ENCODE measurements at regions not wholly inside any gene's neighbourhood (a gene's known extent, or its start where the extent isn't known, plus 50 kb on each side); places are given as distances from the start of the nearest gene placed in this dataset.

DNA sequence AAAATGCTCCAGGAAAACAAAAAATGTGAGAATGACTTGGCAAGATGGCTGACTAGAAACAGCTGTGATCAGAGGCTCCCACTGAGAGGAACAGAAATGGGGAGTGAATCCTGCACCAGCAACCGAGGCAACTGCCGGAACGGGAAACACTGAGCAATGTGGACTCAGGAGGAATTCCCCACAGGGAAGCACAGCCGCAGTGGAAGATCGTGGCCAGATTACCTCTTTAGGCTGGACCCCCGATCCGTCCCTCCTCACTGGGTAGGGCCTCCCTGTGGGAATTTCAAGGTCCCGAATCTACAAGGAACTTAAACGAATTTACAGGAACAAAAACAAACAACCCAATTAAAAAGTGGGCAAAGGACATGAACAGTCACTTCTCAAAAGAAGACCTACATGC lies 385.2 kb upstream of the MCTP2 start:
- CTCF ChIA-PET: no interaction called here
- H3K4me1 Mint-ChIP-seq: peaks cover 12% of the 10 kb centered on the region
- no peak for ATAC-seq
- H3K36me3 Mint-ChIP-seq: no peaks in the 10 kb centered on the region
- no peaks in the 10 kb centered on the region; the same call in 1 of the 2 replicates for H3K27me3 Mint-ChIP-seq (ENCODE audit: low read depth)
- POLR2A ChIA-PET: interaction anchor here (0.6 kb wide), 1 partner anchor 84 kb away, joined by 5 read pairs; no protein-coding TSS in a partner anchor
- no peak for TF ChIP-seq ZBTB21 (CRISPR knock-in tag; IDR thresholded peaks at IDR 0.05; ENCODE audit: borderline replicate concordance)
- TF ChIP-seq SOX15 (CRISPR knock-in tag; IDR thresholded peaks at IDR 0.05): no peak
- TF ChIP-seq ZNF396 (CRISPR knock-in tag; IDR thresholded peaks at IDR 0.05; ENCODE audit: borderline replicate concordance): no peak
- no peak for TF ChIP-seq JUN (CRISPR knock-in tag; IDR thresholded peaks at IDR 0.05)
- no peak for TF ChIP-seq KAT7 (CRISPR knock-in tag; IDR thresholded peaks at IDR 0.05; ENCODE audit: borderline replicate concordance)
- no peak for TF ChIP-seq ZNF512 (CRISPR knock-in tag; IDR thresholded peaks at IDR 0.05; ENCODE audit: borderline replicate concordance)
- no peak for TF ChIP-seq OVOL2 (CRISPR knock-in tag; IDR thresholded peaks at IDR 0.05; ENCODE audit: borderline replicate concordance)
- TF ChIP-seq, protein P1, sequence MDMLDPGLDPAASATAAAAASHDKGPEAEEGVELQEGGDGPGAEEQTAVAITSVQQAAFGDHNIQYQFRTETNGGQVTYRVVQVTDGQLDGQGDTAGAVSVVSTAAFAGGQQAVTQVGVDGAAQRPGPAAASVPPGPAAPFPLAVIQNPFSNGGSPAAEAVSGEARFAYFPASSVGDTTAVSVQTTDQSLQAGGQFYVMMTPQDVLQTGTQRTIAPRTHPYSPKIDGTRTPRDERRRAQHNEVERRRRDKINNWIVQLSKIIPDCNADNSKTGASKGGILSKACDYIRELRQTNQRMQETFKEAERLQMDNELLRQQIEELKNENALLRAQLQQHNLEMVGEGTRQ (CRISPR knock-in tag; IDR thresholded peaks at IDR 0.05): no peak
- TF ChIP-seq ZNF121 (CRISPR knock-in tag; IDR thresholded peaks at IDR 0.05): no peak
- TF ChIP-seq, protein P2, sequence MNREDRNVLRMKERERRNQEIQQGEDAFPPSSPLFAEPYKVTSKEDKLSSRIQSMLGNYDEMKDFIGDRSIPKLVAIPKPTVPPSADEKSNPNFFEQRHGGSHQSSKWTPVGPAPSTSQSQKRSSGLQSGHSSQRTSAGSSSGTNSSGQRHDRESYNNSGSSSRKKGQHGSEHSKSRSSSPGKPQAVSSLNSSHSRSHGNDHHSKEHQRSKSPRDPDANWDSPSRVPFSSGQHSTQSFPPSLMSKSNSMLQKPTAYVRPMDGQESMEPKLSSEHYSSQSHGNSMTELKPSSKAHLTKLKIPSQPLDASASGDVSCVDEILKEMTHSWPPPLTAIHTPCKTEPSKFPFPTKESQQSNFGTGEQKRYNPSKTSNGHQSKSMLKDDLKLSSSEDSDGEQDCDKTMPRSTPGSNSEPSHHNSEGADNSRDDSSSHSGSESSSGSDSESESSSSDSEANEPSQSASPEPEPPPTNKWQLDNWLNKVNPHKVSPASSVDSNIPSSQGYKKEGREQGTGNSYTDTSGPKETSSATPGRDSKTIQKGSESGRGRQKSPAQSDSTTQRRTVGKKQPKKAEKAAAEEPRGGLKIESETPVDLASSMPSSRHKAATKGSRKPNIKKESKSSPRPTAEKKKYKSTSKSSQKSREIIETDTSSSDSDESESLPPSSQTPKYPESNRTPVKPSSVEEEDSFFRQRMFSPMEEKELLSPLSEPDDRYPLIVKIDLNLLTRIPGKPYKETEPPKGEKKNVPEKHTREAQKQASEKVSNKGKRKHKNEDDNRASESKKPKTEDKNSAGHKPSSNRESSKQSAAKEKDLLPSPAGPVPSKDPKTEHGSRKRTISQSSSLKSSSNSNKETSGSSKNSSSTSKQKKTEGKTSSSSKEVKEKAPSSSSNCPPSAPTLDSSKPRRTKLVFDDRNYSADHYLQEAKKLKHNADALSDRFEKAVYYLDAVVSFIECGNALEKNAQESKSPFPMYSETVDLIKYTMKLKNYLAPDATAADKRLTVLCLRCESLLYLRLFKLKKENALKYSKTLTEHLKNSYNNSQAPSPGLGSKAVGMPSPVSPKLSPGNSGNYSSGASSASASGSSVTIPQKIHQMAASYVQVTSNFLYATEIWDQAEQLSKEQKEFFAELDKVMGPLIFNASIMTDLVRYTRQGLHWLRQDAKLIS (CRISPR knock-in tag; IDR thresholded peaks at IDR 0.05; ENCODE audit: borderline replicate concordance): no peak
- no peak for TF ChIP-seq TP53 (CRISPR knock-in tag; IDR thresholded peaks at IDR 0.05)
- TF ChIP-seq USF1 (CRISPR knock-in tag; IDR thresholded peaks at IDR 0.05): no peak
- no peak for TF ChIP-seq ZNF263 (CRISPR knock-in tag; IDR thresholded peaks at IDR 0.05; ENCODE audit: low read depth)
- TF ChIP-seq MYBL2 (CRISPR knock-in tag; IDR thresholded peaks at IDR 0.05): no peak
- no peak overlapping the region for H3K27ac Mint-ChIP-seq
- H3K4me3 Mint-ChIP-seq: no peak overlapping the region
- DNase-seq (ENCODE audit: low spot score): no peak
- H3K9me3 Mint-ChIP-seq: no peaks in the 10 kb centered on the region

DNA sequence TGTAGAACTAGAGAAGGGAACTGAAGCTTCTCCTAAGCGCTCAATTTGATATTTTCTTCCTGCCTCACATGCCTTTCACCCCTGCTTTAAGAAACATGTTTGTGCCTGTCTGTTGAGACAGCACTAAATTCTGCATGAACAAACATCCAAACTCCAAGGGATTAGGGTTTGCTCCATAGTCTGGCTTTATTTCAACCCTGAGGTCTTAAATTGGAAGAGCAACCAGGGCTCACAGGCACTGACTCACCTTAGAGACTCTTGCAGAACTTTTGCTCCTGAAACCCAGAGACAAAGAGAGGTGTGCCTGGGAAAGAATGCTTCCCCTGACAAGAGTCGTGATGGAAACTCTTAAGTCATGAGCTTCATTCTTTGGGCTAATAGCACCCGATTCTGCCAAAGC lies 393.9 kb upstream of the MCTP2 start:
- H3K4me3 Mint-ChIP-seq: no peak overlapping the region
- H3K9me3 Mint-ChIP-seq: peaks cover 29% of the 10 kb centered on the region
- peaks cover 4% of the 10 kb centered on the region; the same call in 1 of the 2 replicates for H3K27me3 Mint-ChIP-seq (ENCODE audit: low read depth)
- H3K36me3 Mint-ChIP-seq: peaks cover 6% of the 10 kb centered on the region
- ATAC-seq (peak; percentile 43; the same call in 1 of the 2 replicates), DNase-seq (ENCODE audit: low spot score) (no peak)
- ChIA-PET CTCF (interaction anchor here (1.5 kb wide), 1 partner anchor 138 kb away, joined by 4 read pairs; no protein-coding TSS in a partner anchor), POLR2A (no interaction called here)
- H3K4me1 Mint-ChIP-seq: peaks cover 29% of the 10 kb centered on the region
- H3K27ac Mint-ChIP-seq: peak overlapping the region; percentile 96
- no peak for TF ChIP-seq ZNF512 (CRISPR knock-in tag; IDR thresholded peaks at IDR 0.05; ENCODE audit: borderline replicate concordance)
- TF ChIP-seq ZNF219 (CRISPR knock-in tag; IDR thresholded peaks at IDR 0.05; ENCODE audit: borderline replicate concordance): no peak
- no peak for TF ChIP-seq RELA (CRISPR knock-in tag; IDR thresholded peaks at IDR 0.05; ENCODE audit: borderline replicate concordance)
- TF ChIP-seq, protein P3, sequence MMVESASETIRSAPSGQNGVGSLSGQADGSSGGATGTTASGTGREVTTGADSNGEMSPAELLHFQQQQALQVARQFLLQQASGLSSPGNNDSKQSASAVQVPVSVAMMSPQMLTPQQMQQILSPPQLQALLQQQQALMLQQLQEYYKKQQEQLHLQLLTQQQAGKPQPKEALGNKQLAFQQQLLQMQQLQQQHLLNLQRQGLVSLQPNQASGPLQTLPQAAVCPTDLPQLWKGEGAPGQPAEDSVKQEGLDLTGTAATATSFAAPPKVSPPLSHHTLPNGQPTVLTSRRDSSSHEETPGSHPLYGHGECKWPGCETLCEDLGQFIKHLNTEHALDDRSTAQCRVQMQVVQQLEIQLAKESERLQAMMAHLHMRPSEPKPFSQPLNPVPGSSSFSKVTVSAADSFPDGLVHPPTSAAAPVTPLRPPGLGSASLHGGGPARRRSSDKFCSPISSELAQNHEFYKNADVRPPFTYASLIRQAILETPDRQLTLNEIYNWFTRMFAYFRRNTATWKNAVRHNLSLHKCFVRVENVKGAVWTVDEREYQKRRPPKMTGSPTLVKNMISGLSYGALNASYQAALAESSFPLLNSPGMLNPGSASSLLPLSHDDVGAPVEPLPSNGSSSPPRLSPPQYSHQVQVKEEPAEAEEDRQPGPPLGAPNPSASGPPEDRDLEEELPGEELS (CRISPR knock-in tag; IDR thresholded peaks at IDR 0.05): no peak
- TF ChIP-seq, protein P4, sequence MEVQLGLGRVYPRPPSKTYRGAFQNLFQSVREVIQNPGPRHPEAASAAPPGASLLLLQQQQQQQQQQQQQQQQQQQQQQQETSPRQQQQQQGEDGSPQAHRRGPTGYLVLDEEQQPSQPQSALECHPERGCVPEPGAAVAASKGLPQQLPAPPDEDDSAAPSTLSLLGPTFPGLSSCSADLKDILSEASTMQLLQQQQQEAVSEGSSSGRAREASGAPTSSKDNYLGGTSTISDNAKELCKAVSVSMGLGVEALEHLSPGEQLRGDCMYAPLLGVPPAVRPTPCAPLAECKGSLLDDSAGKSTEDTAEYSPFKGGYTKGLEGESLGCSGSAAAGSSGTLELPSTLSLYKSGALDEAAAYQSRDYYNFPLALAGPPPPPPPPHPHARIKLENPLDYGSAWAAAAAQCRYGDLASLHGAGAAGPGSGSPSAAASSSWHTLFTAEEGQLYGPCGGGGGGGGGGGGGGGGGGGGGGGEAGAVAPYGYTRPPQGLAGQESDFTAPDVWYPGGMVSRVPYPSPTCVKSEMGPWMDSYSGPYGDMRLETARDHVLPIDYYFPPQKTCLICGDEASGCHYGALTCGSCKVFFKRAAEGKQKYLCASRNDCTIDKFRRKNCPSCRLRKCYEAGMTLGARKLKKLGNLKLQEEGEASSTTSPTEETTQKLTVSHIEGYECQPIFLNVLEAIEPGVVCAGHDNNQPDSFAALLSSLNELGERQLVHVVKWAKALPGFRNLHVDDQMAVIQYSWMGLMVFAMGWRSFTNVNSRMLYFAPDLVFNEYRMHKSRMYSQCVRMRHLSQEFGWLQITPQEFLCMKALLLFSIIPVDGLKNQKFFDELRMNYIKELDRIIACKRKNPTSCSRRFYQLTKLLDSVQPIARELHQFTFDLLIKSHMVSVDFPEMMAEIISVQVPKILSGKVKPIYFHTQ (CRISPR knock-in tag; IDR thresholded peaks at IDR 0.05): no peak
- TF ChIP-seq NR3C1 (CRISPR knock-in tag; conservative IDR thresholded peaks at IDR 0.05; ENCODE audit: low read depth): no peak
- TF ChIP-seq ATF1 (CRISPR knock-in tag; IDR thresholded peaks at IDR 0.05): no peak
- no peak for TF ChIP-seq ZMAT4 (CRISPR knock-in tag; IDR thresholded peaks at IDR 0.05)
- no peak for TF ChIP-seq ZNF671 (CRISPR knock-in tag; IDR thresholded peaks at IDR 0.05)
